ENCODE measurements at regions not wholly inside any gene's neighbourhood (a gene's known extent, or its start where the extent isn't known, plus 50 kb on each side); places are given as distances from the start of the nearest gene placed in this dataset.

DNA sequence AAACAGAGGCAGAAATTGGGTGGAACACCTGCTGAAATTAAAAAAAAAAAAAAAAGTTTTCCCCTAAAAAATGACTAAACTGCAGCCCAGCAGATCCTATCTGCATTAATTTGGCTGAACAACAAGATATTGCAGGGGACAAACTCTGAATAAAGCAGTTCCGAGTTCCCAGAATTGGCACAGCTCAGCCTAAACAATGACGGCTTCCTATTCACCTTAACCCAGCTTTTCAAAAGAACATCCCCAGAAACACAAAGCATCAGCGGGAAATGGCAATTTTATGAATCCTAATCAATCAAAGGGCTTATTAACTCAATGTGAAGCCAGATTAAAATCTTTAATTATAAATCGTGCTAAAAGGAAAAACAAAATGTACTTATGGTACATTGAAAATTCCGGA is 497.8 kb upstream of the ZFHX3 start:
- intact Hi-C loops (cut with DNase I), result no loop called here
- WGBS, 2 donors, result 68 to 74% methylated on average over 5 of the region's 5 CpGs
- H3K27me3 ChIP-seq (ENCODE audit: control insufficient read depth in 1 of 2, insufficient read depth in 2 of 2, low read length in 1 of 2), result no peaks in the 10 kb centered on the region
- no peaks in the 10 kb centered on the region for H3K4me1 ChIP-seq (ENCODE audit: control insufficient read depth in 1 of 2, insufficient read depth in 2 of 2, low read length in 2 of 2)
- DNase-seq (no peak), ATAC-seq (ENCODE audit: low FRiP score) (no peak)
- H3K27ac ChIP-seq (ENCODE audit: low read depth in 1 of 2, low read length in 2 of 2), result no peak overlapping the region
- no peaks in the 10 kb centered on the region for H3K36me3 ChIP-seq (ENCODE audit: control insufficient read depth in 1 of 2, insufficient read depth in 2 of 2, low read length in 1 of 2)
- H3K4me3 ChIP-seq (ENCODE audit: low read length in 2 of 2), result no peak overlapping the region
- H3K9me3 ChIP-seq (ENCODE audit: control insufficient read depth, low read length), result no peaks in the 10 kb centered on the region

DNA sequence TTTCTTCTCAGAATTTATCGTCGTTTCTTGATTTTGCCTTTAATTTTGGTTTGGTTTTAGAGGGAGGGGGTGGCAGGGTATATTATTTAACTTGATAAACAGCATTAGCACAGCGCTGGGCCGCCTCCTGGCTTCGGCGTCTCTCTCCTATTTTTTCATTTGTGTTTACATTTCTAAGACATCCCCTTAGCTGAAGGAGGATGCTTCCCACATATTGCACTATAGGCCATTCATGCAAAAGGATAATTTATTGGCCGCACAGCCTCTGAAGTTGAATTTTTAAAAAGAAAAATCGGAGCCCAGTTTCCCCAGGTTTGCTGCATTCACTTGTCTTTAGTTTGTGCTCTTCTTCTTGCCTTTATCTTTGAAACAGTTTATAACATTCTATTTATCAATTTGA is 497.4 kb upstream of the ZFHX3 start:
- Histone ChIP-seq H3K27ac (ENCODE audit: low read depth in 1 of 2, low read length in 2 of 2) (no peak overlapping the region), H3K36me3 (ENCODE audit: control insufficient read depth in 1 of 2, insufficient read depth in 2 of 2, low read length in 1 of 2) (no peaks in the 10 kb centered on the region), H3K27me3 (ENCODE audit: control insufficient read depth in 1 of 2, insufficient read depth in 2 of 2, low read length in 1 of 2) (no peaks in the 10 kb centered on the region), H3K4me1 (ENCODE audit: control insufficient read depth in 1 of 2, insufficient read depth in 2 of 2, low read length in 2 of 2) (no peaks in the 10 kb centered on the region), H3K4me3 (ENCODE audit: low read length in 2 of 2) (no peak overlapping the region), H3K9me3 (ENCODE audit: control insufficient read depth, low read length) (no peaks in the 10 kb centered on the region)
- DNase-seq (no peak), ATAC-seq (ENCODE audit: low FRiP score) (no peak)
- WGBS, 2 donors, result 93% methylated on average over 8 of the region's 8 CpGs
- intact Hi-C loops (cut with DNase I), result no loop called here

DNA sequence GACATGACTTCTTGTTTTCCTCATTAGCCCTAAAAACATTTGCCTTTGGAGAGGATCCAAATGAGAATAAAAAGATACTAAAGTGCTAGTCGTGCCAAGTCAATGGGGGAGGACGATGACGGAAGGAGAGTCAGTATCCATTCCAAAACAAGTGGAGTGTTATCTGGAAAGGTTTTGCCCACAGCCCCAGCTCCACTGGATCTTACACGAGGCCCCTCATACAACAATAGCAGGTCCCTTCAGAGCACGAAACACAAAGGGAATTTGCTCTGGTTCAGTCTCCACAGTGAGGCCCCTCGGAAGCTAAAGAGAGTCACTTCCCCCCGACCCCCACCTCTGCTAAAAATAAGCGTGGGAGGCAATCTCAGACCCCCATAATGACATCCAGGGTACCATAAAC is 496.9 kb upstream of the ZFHX3 start:
- Histone ChIP-seq H3K27me3 (ENCODE audit: control insufficient read depth in 1 of 2, insufficient read depth in 2 of 2, low read length in 1 of 2) (no peaks in the 10 kb centered on the region), H3K36me3 (ENCODE audit: control insufficient read depth in 1 of 2, insufficient read depth in 2 of 2, low read length in 1 of 2) (no peaks in the 10 kb centered on the region), H3K4me1 (ENCODE audit: control insufficient read depth in 1 of 2, insufficient read depth in 2 of 2, low read length in 2 of 2) (no peaks in the 10 kb centered on the region), H3K9me3 (ENCODE audit: control insufficient read depth, low read length) (no peaks in the 10 kb centered on the region), H3K4me3 (ENCODE audit: low read length in 2 of 2) (no peak overlapping the region), H3K27ac (ENCODE audit: low read depth in 1 of 2, low read length in 2 of 2) (no peak overlapping the region)
- WGBS, 2 donors, result 76 to 82% methylated on average over 8 of the region's 8 CpGs
- intact Hi-C loops (cut with DNase I), result no loop called here
- no peak for DNase-seq
- ATAC-seq (ENCODE audit: low FRiP score), result no peak

DNA sequence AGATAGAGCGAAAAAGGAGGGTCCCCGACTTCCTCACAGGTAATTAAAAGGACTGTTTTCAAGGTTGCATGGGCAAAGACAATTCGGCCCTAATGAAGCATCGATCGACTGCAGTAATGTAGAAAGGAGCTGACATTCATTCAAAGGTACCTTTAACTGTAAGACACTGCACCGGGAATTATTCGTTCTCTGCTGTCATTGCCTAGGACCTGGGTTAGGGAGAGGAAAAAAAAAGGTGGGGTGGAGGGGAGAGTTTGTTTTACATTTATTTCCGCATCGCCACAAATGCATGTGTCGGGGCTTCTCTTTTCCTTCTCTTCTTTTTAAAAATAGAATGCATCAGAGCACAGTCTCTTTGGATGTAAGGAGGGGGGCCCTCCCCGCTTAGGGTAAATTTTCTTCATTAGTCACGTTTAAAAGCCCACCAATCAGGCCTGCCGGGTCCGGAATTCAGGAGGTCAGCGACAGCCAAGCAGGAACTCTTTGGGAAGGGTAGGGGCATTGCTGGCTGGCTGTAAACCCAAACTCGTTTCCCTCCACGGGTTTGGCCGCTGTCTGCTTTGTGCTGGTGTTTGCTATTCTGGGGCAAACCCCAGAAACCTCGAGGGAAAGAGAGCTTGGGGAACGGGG is 496.2 kb upstream of the ZFHX3 start:
- intact Hi-C loops (cut with DNase I), result no loop called here
- Histone ChIP-seq H3K9me3 (ENCODE audit: control insufficient read depth, low read length) (no peaks in the 10 kb centered on the region), H3K27me3 (ENCODE audit: control insufficient read depth in 1 of 2, insufficient read depth in 2 of 2, low read length in 1 of 2) (no peaks in the 10 kb centered on the region), H3K27ac (ENCODE audit: low read depth in 1 of 2, low read length in 2 of 2) (no peak overlapping the region), H3K36me3 (ENCODE audit: control insufficient read depth in 1 of 2, insufficient read depth in 2 of 2, low read length in 1 of 2) (no peaks in the 10 kb centered on the region), H3K4me1 (ENCODE audit: control insufficient read depth in 1 of 2, insufficient read depth in 2 of 2, low read length in 2 of 2) (no peaks in the 10 kb centered on the region), H3K4me3 (ENCODE audit: low read length in 2 of 2) (no peak overlapping the region)
- DNase-seq, result no peak
- ATAC-seq (ENCODE audit: low FRiP score), result no peak
- WGBS, 2 donors, result 37 to 39% methylated on average over 20 of the region's 20 CpGs

DNA sequence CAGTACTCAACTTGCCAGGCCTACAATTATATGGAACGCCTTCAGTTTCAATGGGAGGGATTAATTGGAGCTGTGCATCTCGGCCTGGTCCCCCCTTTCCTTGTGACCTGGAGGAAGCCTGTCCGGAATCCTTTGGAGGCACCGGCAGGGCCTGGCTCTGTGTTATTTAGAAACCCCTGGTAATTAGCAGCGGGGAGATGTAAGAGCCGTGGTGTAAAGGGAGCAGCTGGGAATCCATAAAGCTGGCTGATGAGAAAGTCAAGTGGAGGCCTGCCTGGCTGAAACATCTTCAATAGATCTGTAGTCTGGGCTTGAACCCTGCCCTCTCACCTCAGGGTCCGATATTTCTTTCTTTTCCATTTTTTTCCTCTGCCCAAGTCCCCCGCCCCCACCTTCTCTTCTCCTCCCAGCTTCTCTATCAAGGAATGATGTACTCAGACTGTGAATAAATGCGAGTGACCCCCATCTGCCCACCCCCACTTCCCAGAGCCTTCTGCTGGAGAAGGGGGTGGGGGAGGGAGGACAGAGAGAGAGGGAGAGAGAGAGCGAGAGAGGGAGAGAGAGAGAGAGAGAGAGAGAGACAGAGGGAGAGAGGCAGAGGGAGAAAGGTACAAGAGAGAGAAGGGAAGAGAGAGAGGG is 495.5 kb upstream of the ZFHX3 start:
- Histone ChIP-seq H3K27me3 (ENCODE audit: control insufficient read depth in 1 of 2, insufficient read depth in 2 of 2, low read length in 1 of 2) (no peaks in the 10 kb centered on the region), H3K27ac (ENCODE audit: low read depth in 1 of 2, low read length in 2 of 2) (no peak overlapping the region), H3K9me3 (ENCODE audit: control insufficient read depth, low read length) (no peaks in the 10 kb centered on the region), H3K4me1 (ENCODE audit: control insufficient read depth in 1 of 2, insufficient read depth in 2 of 2, low read length in 2 of 2) (no peaks in the 10 kb centered on the region), H3K36me3 (ENCODE audit: control insufficient read depth in 1 of 2, insufficient read depth in 2 of 2, low read length in 1 of 2) (no peaks in the 10 kb centered on the region), H3K4me3 (ENCODE audit: low read length in 2 of 2) (no peak overlapping the region)
- WGBS, 2 donors, result 91% methylated on average over 10 of the region's 10 CpGs
- no peak for DNase-seq
- ATAC-seq (ENCODE audit: low FRiP score), result no peak
- intact Hi-C loops (cut with DNase I), result no loop called here

DNA sequence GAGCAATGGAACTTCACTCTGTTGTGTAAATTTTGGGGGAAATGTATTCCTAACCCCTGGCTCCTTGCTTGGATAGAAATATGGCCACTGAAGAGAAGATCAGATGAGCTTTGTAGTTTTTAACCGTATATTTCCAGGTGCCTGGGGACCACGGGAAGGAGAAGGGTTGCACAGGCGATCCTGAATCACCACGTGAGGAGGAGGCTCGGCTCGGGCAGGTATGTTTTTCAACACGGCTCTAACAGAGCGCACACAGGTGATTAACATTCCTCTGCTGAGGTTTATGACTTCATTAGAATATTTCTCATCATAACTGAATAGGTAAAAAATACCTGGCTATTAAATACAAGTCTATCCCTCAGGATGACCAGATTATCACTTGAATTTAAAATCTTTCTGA is 495.0 kb upstream of the ZFHX3 start:
- intact Hi-C loops (cut with DNase I), result no loop called here

DNA sequence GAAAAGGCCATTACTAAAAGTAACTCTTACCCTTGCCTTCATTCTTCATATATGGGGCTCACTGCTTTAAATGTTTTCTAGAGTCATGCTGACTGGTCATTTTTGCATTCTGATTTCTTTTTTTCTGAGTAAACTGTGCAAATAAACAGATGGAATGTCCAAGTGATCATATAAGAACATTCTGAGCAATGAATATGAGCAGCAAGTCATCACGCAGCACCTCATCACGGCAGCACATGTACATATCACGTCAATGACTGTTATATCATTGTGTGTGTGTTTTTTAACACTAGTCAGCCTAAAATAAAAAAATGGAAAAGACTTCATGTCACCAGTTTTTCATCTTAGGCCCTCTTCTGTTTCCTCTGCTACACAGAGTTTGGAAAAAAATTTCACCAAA is 490.0 kb upstream of the ZFHX3 start:
- intact Hi-C loops (cut with DNase I), result no loop called here
- Histone ChIP-seq H3K4me1 (ENCODE audit: control insufficient read depth in 1 of 2, insufficient read depth in 2 of 2, low read length in 2 of 2) (no peaks in the 10 kb centered on the region), H3K27me3 (ENCODE audit: control insufficient read depth in 1 of 2, insufficient read depth in 2 of 2, low read length in 1 of 2) (no peaks in the 10 kb centered on the region), H3K36me3 (ENCODE audit: control insufficient read depth in 1 of 2, insufficient read depth in 2 of 2, low read length in 1 of 2) (no peaks in the 10 kb centered on the region), H3K9me3 (ENCODE audit: control insufficient read depth, low read length) (no peaks in the 10 kb centered on the region), H3K4me3 (ENCODE audit: low read length in 2 of 2) (no peak overlapping the region), H3K27ac (ENCODE audit: low read depth in 1 of 2, low read length in 2 of 2) (no peak overlapping the region)
- ATAC-seq (ENCODE audit: low FRiP score) (no peak), DNase-seq (no peak)
- 89 to 94% methylated on average over 3 of the region's 3 CpGs for WGBS, 2 donors

More for the DNA sequence above, 495.0 kb upstream of the ZFHX3 start:
- 93 to 95% methylated on average over 8 of the region's 8 CpGs for WGBS, 2 donors
- DNase-seq, result no peak
- H3K27ac ChIP-seq (ENCODE audit: low read depth in 1 of 2, low read length in 2 of 2), result no peak overlapping the region
- ATAC-seq (ENCODE audit: low FRiP score), result no peak
- no peaks in the 10 kb centered on the region for H3K4me1 ChIP-seq (ENCODE audit: control insufficient read depth in 1 of 2, insufficient read depth in 2 of 2, low read length in 2 of 2)
- no peaks in the 10 kb centered on the region for H3K9me3 ChIP-seq (ENCODE audit: control insufficient read depth, low read length)
- H3K36me3 ChIP-seq (ENCODE audit: control insufficient read depth in 1 of 2, insufficient read depth in 2 of 2, low read length in 1 of 2), result no peaks in the 10 kb centered on the region
- H3K4me3 ChIP-seq (ENCODE audit: low read length in 2 of 2), result no peak overlapping the region
- H3K27me3 ChIP-seq (ENCODE audit: control insufficient read depth in 1 of 2, insufficient read depth in 2 of 2, low read length in 1 of 2), result no peaks in the 10 kb centered on the region

DNA sequence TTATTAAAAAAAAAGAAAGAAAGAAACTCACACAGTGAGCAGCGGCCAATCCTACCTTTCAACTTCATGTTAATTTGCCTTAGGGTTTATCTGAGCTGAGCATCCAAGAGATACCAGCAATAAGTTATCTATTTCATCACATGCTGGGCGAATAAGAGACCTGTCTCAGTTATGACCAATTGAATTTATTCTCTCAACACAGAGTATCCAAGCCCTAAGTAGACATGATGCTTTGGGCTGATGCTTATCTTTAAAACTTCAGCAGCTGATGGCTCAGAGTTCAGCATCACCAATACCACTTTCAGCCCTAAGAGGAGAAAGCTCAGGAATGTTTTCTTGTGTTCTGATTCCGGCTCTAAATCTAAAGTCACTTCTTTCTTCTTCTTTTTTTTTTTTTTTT is 489.0 kb upstream of the ZFHX3 start:
- Histone ChIP-seq H3K36me3 (ENCODE audit: control insufficient read depth in 1 of 2, insufficient read depth in 2 of 2, low read length in 1 of 2) (no peaks in the 10 kb centered on the region), H3K4me1 (ENCODE audit: control insufficient read depth in 1 of 2, insufficient read depth in 2 of 2, low read length in 2 of 2) (no peaks in the 10 kb centered on the region), H3K9me3 (ENCODE audit: control insufficient read depth, low read length) (no peaks in the 10 kb centered on the region), H3K27me3 (ENCODE audit: control insufficient read depth in 1 of 2, insufficient read depth in 2 of 2, low read length in 1 of 2) (no peaks in the 10 kb centered on the region), H3K4me3 (ENCODE audit: low read length in 2 of 2) (no peak overlapping the region), H3K27ac (ENCODE audit: low read depth in 1 of 2, low read length in 2 of 2) (no peak overlapping the region)
- ATAC-seq (ENCODE audit: low FRiP score) (no peak), DNase-seq (no peak)
- 85 to 90% methylated on average over 3 of the region's 3 CpGs for WGBS, 2 donors
- intact Hi-C loops (cut with DNase I), result no loop called here

DNA sequence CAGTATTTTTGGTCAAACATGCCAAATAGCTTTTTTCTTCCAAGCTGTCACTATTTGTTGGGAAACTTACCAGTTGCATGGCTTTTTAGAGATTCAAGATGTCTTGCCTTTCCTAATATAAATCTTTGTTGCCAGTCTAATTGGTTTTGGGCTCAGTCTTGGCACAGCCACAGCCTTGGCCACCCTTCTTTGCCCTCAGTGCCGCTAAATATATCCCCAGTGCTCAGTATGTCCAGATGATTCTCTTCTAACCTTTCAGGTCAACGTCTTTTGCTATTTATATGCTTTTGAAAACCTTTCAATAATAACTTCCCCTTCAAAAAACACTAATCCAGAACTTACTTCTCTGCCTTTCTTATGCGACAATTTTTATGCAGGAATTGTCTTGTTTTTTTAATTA is 483.1 kb upstream of the ZFHX3 start:
- intact Hi-C loops (cut with DNase I), result no loop called here

More for the DNA sequence above, 483.1 kb upstream of the ZFHX3 start:
- Histone ChIP-seq H3K27ac (ENCODE audit: low read depth in 1 of 2, low read length in 2 of 2) (no peak overlapping the region), H3K4me3 (ENCODE audit: low read length in 2 of 2) (no peak overlapping the region), H3K27me3 (ENCODE audit: control insufficient read depth in 1 of 2, insufficient read depth in 2 of 2, low read length in 1 of 2) (no peaks in the 10 kb centered on the region), H3K4me1 (ENCODE audit: control insufficient read depth in 1 of 2, insufficient read depth in 2 of 2, low read length in 2 of 2) (peaks cover 0 to 2% of the 10 kb centered on the region in 2 donors), H3K36me3 (ENCODE audit: control insufficient read depth in 1 of 2, insufficient read depth in 2 of 2, low read length in 1 of 2) (no peaks in the 10 kb centered on the region), H3K9me3 (ENCODE audit: control insufficient read depth, low read length) (no peaks in the 10 kb centered on the region)
- 10 to 11% methylated on average over 3 of the region's 3 CpGs for WGBS, 2 donors
- ATAC-seq (ENCODE audit: low FRiP score), result no peak
- DNase-seq, result no peak

Data from aorta (tissue), 5 donors.